Cardiac muscle cell (in vitro differentiated cells and primary cell): ENCODE measurements at regions not wholly inside any gene's neighbourhood (a gene's known extent, or its start where the extent isn't known, plus 50 kb on each side); places are given as distances from the start of the nearest gene placed in this dataset.
A peak's percentile ranks its signal among the peaks of the same experiment; 100 is the strongest.
"Not testable (repeated sequence)": the region's sequence is repeated elsewhere in the genome, so short reads cannot be mapped to it uniquely, and the experiment has no call there.

ENCODE experiments used
- DNase-seq, 2 donors: peaks; one replicate each; pipeline versions ENCODE4 v3.0.0 to v3.0.0-alpha.2; 2010 to 2017; ENCODE audit warnings: low read depth in 1 of 2, low spot score in 1 of 2
- H3K27ac ChIP-seq: fragments of 200-600 bp; sonication (generic); 2 replicates; pipeline ENCODE4 v1.5.1; 2016
- H3K27me3 ChIP-seq: fragments of 200-600 bp; sonication (generic); 2 replicates; pipeline ENCODE4 v1.6.0; 2016; ENCODE audit warnings: control low read depth
- H3K36me3 ChIP-seq: fragments of 200-600 bp; sonication (generic); 2 replicates; pipeline ENCODE4 v1.5.1; 2016; ENCODE audit warnings: control low read depth
- H3K4me1 ChIP-seq: fragments of 200-600 bp; sonication (generic); 2 replicates; pipeline ENCODE4 v1.8.1; 2017; ENCODE audit warnings: low read depth, mild to moderate bottlenecking, mixed run types
- H3K4me3 ChIP-seq: fragments of 200-600 bp; sonication (generic); 2 replicates; pipeline ENCODE4 v1.5.1; 2016; ENCODE audit warnings: mild to moderate bottlenecking
- H3K9me3 ChIP-seq: fragments of 200-600 bp; sonication (generic); 2 replicates; pipeline ENCODE4 v1.5.1; 2017; ENCODE audit warnings: low read depth, mild to moderate bottlenecking, control low read depth
- CTCF ChIP-seq: IDR thresholded peaks from 2 replicates; pipeline ENCODE4 v1.5.1; 2012; ENCODE audit warnings: low read depth, mild to moderate bottlenecking, low read length

GRCh38 chr9:129412814-129413536 is 207.9 kb downstream of the C9orf50 start:
- TF ChIP-seq CTCF = no peak
- peak overlapping the region; percentile 99 for H3K27ac ChIP-seq
- peak; percentile 79 to 89 for DNase-seq
- peak overlapping the region; percentile 34 for H3K4me3 ChIP-seq
- H3K9me3 ChIP-seq = no peaks in the 10 kb centered on the region
- H3K4me1 ChIP-seq = peaks cover 35% of the 10 kb centered on the region
- H3K36me3 ChIP-seq = no peaks in the 10 kb centered on the region
- no peaks in the 10 kb centered on the region for H3K27me3 ChIP-seq

- H3K27me3 ChIP-seq, H3K9me3 ChIP-seq, H3K36me3 ChIP-seq, H3K4me3 ChIP-seq, DNase-seq: not testable (repeated sequence)
- Histone ChIP-seq H3K27ac (peak overlapping the region; percentile 99), H3K4me1 (peaks cover 36% of the 10 kb centered on the region)
These were observed 208.6 kb downstream of the C9orf50 start for GRCh38 chr9:129412176-129412813.

GRCh38 chr9:129411501-129412175 is 209.3 kb downstream of the C9orf50 start:
- TF ChIP-seq CTCF = no peak
- Histone ChIP-seq H3K27ac (peak overlapping the region; percentile 99), H3K9me3 (no peaks in the 10 kb centered on the region), H3K36me3 (no peaks in the 10 kb centered on the region), H3K4me3 (no peak overlapping the region), H3K27me3 (no peaks in the 10 kb centered on the region), H3K4me1 (peaks cover 36% of the 10 kb centered on the region)
- DNase-seq = no peak

GRCh38 chr9:129410226-129410625 is 210.7 kb downstream of the C9orf50 start:
- no peak for DNase-seq
- no peak overlapping the region for H3K27ac ChIP-seq
- no peaks in the 10 kb centered on the region for H3K36me3 ChIP-seq

GRCh38 chr9:129408535-129409215 is 212.2 kb downstream of the C9orf50 start:
- H3K4me1 ChIP-seq = peaks cover 36% of the 10 kb centered on the region
- peak in 1 of 2 donors; percentile 85 for DNase-seq
- H3K4me3 ChIP-seq = no peak overlapping the region
- no peaks in the 10 kb centered on the region for H3K36me3 ChIP-seq
- H3K27me3 ChIP-seq = no peaks in the 10 kb centered on the region
- TF ChIP-seq CTCF = no peak
- H3K27ac ChIP-seq = peak overlapping the region; percentile 94
- no peaks in the 10 kb centered on the region for H3K9me3 ChIP-seq

More at GRCh38 chr9:129410226-129410625, 210.7 kb downstream of the C9orf50 start:
- no peak for TF ChIP-seq CTCF
- no peaks in the 10 kb centered on the region for H3K27me3 ChIP-seq
- H3K4me3 ChIP-seq = no peak overlapping the region
- no peaks in the 10 kb centered on the region for H3K9me3 ChIP-seq
- peaks cover 37% of the 10 kb centered on the region for H3K4me1 ChIP-seq
